Spleen (tissue), 11 donors: ENCODE measurements at regions not wholly inside any gene's neighbourhood (a gene's known extent, or its start where the extent isn't known, plus 50 kb on each side); places are given as distances from the start of the nearest gene placed in this dataset.

Experiments
- DNase-seq: peaks from one replicate; pipeline ENCODE4 v3.0.0-alpha.2; 2020
- H3K27ac ChIP-seq, 8 donors: fragments of 200-600 bp; sonication (generic) in 7 of 8; 1 replicate in 4 of 8; 2 replicates in 4 of 8; pipeline versions ENCODE4 v1.5.0 to v1.8.0; 2016 to 2021; ENCODE audit warnings: inconsistent platforms in 4 of 8, mild to moderate bottlenecking in 4 of 8, moderate library complexity in 1 of 8
- H3K27me3 ChIP-seq, 7 donors: fragments of 200-600 bp; sonication (generic) in 6 of 7; replicated peaks in 1 of 7; 1 replicate in 4 of 7; 2 replicates in 3 of 7; pipeline versions ENCODE4 v1.5.0 to v1.8.0; 2016 to 2021; ENCODE audit warnings: inconsistent platforms in 3 of 7, mild to moderate bottlenecking in 1 of 7
- H3K36me3 ChIP-seq, 6 donors: fragments of 200-600 bp; sonication (generic) in 5 of 6; 1 replicate in 4 of 6; 2 replicates in 2 of 6; pipeline versions ENCODE4 v1.5.0 to v1.8.0; 2016 to 2021; ENCODE audit warnings: inconsistent platforms in 2 of 6
- H3K4me1 ChIP-seq, 6 donors: fragments of 200-600 bp; sonication (generic) in 5 of 6; 1 replicate in 3 of 6; 2 replicates in 3 of 6; pipeline versions ENCODE4 v1.5.0 to v1.8.0; 2016 to 2021; ENCODE audit warnings: inconsistent platforms in 3 of 6
- H3K4me3 ChIP-seq, 8 donors: fragments of 200-600 bp; sonication (generic) in 7 of 8; 1 replicate in 4 of 8; 2 replicates in 4 of 8; pipeline versions ENCODE4 v1.5.0 to v1.8.0; 2016 to 2021; ENCODE audit warnings: inconsistent platforms in 4 of 8, mild to moderate bottlenecking in 4 of 8, moderate library complexity in 2 of 8
- H3K9me3 ChIP-seq, 8 donors: fragments of 200-600 bp; sonication (generic) in 7 of 8; 1 replicate in 4 of 8; 2 replicates in 4 of 8; pipeline versions ENCODE4 v1.5.0 to v1.8.0; 2016 to 2021; ENCODE audit warnings: inconsistent platforms in 4 of 8
- CTCF ChIP-seq, 11 experiments: fragments of 200-600 bp in 7 of 11; fragments of 450-650 bp in 4 of 11; sonication (generic) in 4 of 11; IDR thresholded peaks in 8 of 11; conservative IDR thresholded peaks in 3 of 11; 1 replicate in 7 of 11; 2 replicates in 4 of 11; pipeline versions ENCODE4 v1.4.0 to v1.8.0; 2016 to 2021; ENCODE audit warnings: antibody characterized with exemption in 11 of 11, inconsistent platforms in 4 of 11, mild to moderate bottlenecking in 1 of 11
- POLR2A ChIP-seq, 3 donors: fragments of 450-650 bp; IDR thresholded peaks; one replicate each; pipeline ENCODE4 v1.5.1; 2017; ENCODE audit warnings: antibody characterized with exemption in 3 of 3, mild to moderate bottlenecking in 1 of 3
- POLR2AphosphoS5 ChIP-seq, 3 donors: sonication (generic); formaldehyde crosslinking; IDR thresholded peaks; one replicate each; pipeline ENCODE4 v1.5.1; 2017; ENCODE audit warnings: antibody characterized with exemption in 3 of 3
- WGBS, 5 donors: extraction: QIAGEN DNeasy Blood & Tissue Kit in 3 of 5; methylation state at CpG; one replicate each; pipeline versions ENCODE4 v1.1.5 to v1.1.7; 2013 to 2018; 5-methylcytosine and 5-hydroxymethylcytosine counted together
- intact Hi-C: fragments of 100-400 bp; cut with DNase I; formaldehyde crosslinking; loops from one replicate; pipeline ENCODE4 v1.15.0; 2023; ENCODE audit warnings: low total_unique reads
- donor health status: healthy with polysubstance abuse.
- donor health status: DM: no; HTN: no; CAD: no; lungs with moderate emphysema.
- donor health status: DM: no; HTN: no; CAD: no.
- donor health status: Bipolar disorder and iron deficiency.
- donor health status: healthy.
- donor health status: DM: no; HTN: no; CAD: no.
- donor health status: DM: yes; HTN: yes; CAD: no.

- Histone ChIP-seq H3K4me3 (no peak overlapping the region), H3K9me3 (peaks cover 0 to 9% (median 0%) of the 10 kb centered on the region in 8 donors), H3K4me1 (no peaks in the 10 kb centered on the region), H3K27ac (no peak overlapping the region), H3K36me3 (no peaks in the 10 kb centered on the region), H3K27me3 (no peaks in the 10 kb centered on the region)
- no peak for DNase-seq
- 83 to 92% (median 88%) methylated on average over 1 of the region's 1 CpG for WGBS, 5 donors
- no peak for TF ChIP-seq CTCF (IDR thresholded peaks at IDR 0.05 in 8 of 11, conservative IDR thresholded peaks at IDR 0.05 in 3 of 11)
- TF ChIP-seq POLR2AphosphoS5 (IDR thresholded peaks at IDR 0.05), result no peak
- no peak for TF ChIP-seq POLR2A (IDR thresholded peaks at IDR 0.05)
- intact Hi-C loops, result no loop called here
Measured at GRCh38 chr4:136920092-136920881, 612.0 kb downstream of the PCDH18 start.

- 84 to 93% (median 91%) methylated on average over 4 of the region's 4 CpGs for WGBS, 5 donors
- DNase-seq, result no peak
- Histone ChIP-seq H3K4me3 (no peak overlapping the region), H3K27ac (no peak overlapping the region), H3K9me3 (peaks cover 0 to 9% (median 0%) of the 10 kb centered on the region in 8 donors), H3K4me1 (no peaks in the 10 kb centered on the region), H3K36me3 (no peaks in the 10 kb centered on the region), H3K27me3 (no peaks in the 10 kb centered on the region)
- intact Hi-C loops, result no loop called here
- TF ChIP-seq POLR2A (IDR thresholded peaks at IDR 0.05) (no peak), POLR2AphosphoS5 (IDR thresholded peaks at IDR 0.05) (no peak)
Measured at GRCh38 chr4:136918772-136919171, 613.5 kb downstream of the PCDH18 start.

GRCh38 chr4:136917312-136918110, 614.8 kb downstream of the PCDH18 start:
- TF ChIP-seq CTCF (IDR thresholded peaks at IDR 0.05 in 8 of 11, conservative IDR thresholded peaks at IDR 0.05 in 3 of 11), result no peak
- no peak for TF ChIP-seq POLR2AphosphoS5 (IDR thresholded peaks at IDR 0.05)
- no peak for TF ChIP-seq POLR2A (IDR thresholded peaks at IDR 0.05)
- H3K27ac ChIP-seq, result no peak overlapping the region
- no peaks in the 10 kb centered on the region for H3K36me3 ChIP-seq
- 45 to 56% (median 54%) methylated on average over 3 to 5 of the region's 5 CpGs for WGBS, 5 donors
- H3K4me3 ChIP-seq, result no peak overlapping the region
- no peak for DNase-seq
- intact Hi-C loops, result no loop called here
- H3K9me3 ChIP-seq, result peaks cover 0 to 9% (median 0%) of the 10 kb centered on the region in 8 donors
- no peaks in the 10 kb centered on the region for H3K27me3 ChIP-seq
- H3K4me1 ChIP-seq, result no peaks in the 10 kb centered on the region

GRCh38 chr4:136909626-136910025, 622.7 kb downstream of the PCDH18 start:
- no peak for TF ChIP-seq POLR2AphosphoS5 (IDR thresholded peaks at IDR 0.05)
- no peak for TF ChIP-seq CTCF (IDR thresholded peaks at IDR 0.05 in 8 of 11, conservative IDR thresholded peaks at IDR 0.05 in 3 of 11)
- no peak for TF ChIP-seq POLR2A (IDR thresholded peaks at IDR 0.05)
- Histone ChIP-seq H3K4me1 (no peaks in the 10 kb centered on the region), H3K36me3 (no peaks in the 10 kb centered on the region), H3K27me3 (no peaks in the 10 kb centered on the region), H3K27ac (no peak overlapping the region), H3K9me3 (no peaks in the 10 kb centered on the region), H3K4me3 (no peak overlapping the region)
- no peak for DNase-seq
- intact Hi-C loops, result no loop called here
- 70 to 84% (median 78%) methylated on average over 3 of the region's 3 CpGs for WGBS, 5 donors
